NT2/D1 (cell line): ENCODE measurements at regions not wholly inside any gene's neighbourhood (a gene's known extent, or its start where the extent isn't known, plus 50 kb on each side); places are given as distances from the start of the nearest gene placed in this dataset.

Source experiments
- DNase-seq: peaks from one replicate; pipeline ENCODE4 v3.0.0-alpha.2; 2011; ENCODE audit warnings: low read depth, low spot score
- H3K27me3 ChIP-seq: 2 replicates; pipeline ENCODE4 v1.6.0; 2011; ENCODE audit warnings: mild to moderate bottlenecking; ENCODE audit not compliant: insufficient read length, insufficient read depth
- H3K36me3 ChIP-seq: 2 replicates; pipeline ENCODE4 v1.6.1; 2011; ENCODE audit warnings: mild to moderate bottlenecking, low read length, mixed read lengths; ENCODE audit not compliant: insufficient read depth, insufficient read length
- H3K4me1 ChIP-seq: 2 replicates; pipeline ENCODE4 v1.5.1; 2011; ENCODE audit not compliant: insufficient read depth, insufficient read length
- H3K4me3 ChIP-seq: 2 replicates; pipeline ENCODE4 v1.5.1; 2011; ENCODE audit warnings: low read depth; ENCODE audit not compliant: insufficient read length
- H3K9ac ChIP-seq: 2 replicates; pipeline ENCODE4 v1.6.0; 2011; ENCODE audit warnings: low read depth; ENCODE audit not compliant: insufficient read length
- H3K9me3 ChIP-seq: 2 replicates; pipeline ENCODE4 v1.5.1; 2011; ENCODE audit warnings: mild to moderate bottlenecking, low read length; ENCODE audit not compliant: insufficient read depth
- SUZ12 ChIP-seq: IDR thresholded peaks from 2 replicates; pipeline ENCODE4 v1.6.1; 2011; ENCODE audit not compliant: insufficient read length, insufficient read depth; ENCODE audit errors: extremely low read depth
- YY1 ChIP-seq: IDR thresholded peaks from 2 replicates; pipeline ENCODE4 v1.6.1; 2011; ENCODE audit not compliant: insufficient read length, insufficient read depth
- ZNF274 ChIP-seq: IDR thresholded peaks from 2 replicates; pipeline ENCODE4 v1.6.1; 2011; ENCODE audit warnings: mild to moderate bottlenecking, low read depth, low read length

DNA sequence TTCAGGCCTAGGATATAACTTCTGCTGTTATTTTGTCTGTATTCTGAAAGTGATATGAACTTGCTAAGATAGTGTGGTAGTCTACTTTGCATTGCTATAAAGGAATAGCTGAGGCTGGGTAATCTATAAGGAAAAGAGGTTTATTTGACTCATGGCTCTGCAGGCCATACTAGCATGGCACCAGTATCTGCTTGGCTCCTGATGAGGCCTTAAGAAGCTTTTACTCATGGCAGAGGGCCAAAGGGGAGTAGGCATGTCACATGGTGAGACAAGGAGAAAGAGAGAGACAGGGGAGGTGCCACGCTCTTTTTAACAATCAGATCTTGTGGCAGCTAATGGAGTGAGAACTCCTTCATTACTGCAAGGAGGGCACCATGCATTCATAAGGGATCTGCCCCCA, 247.3 kb downstream of the GPAT3 start:
- H3K36me3 ChIP-seq: no peaks in the 10 kb centered on the region
- no peaks in the 10 kb centered on the region for H3K9me3 ChIP-seq
- no peaks in the 10 kb centered on the region for H3K27me3 ChIP-seq
- H3K9ac ChIP-seq: no peak overlapping the region
- no peak overlapping the region for H3K4me3 ChIP-seq
- no peaks in the 10 kb centered on the region for H3K4me1 ChIP-seq
- TF ChIP-seq SUZ12: no peak
- no peak for TF ChIP-seq YY1
- no peak for TF ChIP-seq ZNF274
- DNase-seq: no peak

- H3K4me3 ChIP-seq: no peak overlapping the region
- no peak overlapping the region for H3K9ac ChIP-seq
- H3K27me3 ChIP-seq: no peaks in the 10 kb centered on the region
- DNase-seq: no peak
- TF ChIP-seq SUZ12 (no peak), YY1 (no peak), ZNF274 (no peak)
- H3K9me3 ChIP-seq: no peaks in the 10 kb centered on the region
- H3K36me3 ChIP-seq: no peaks in the 10 kb centered on the region
- no peaks in the 10 kb centered on the region for H3K4me1 ChIP-seq
Observed at GRCh38 chr4:83782591-83782990, 246.7 kb downstream of the GPAT3 start.

GRCh38 chr4:83781434-83781833, 245.5 kb downstream of the GPAT3 start:
- no peak for TF ChIP-seq YY1
- TF ChIP-seq SUZ12: no peak
- TF ChIP-seq ZNF274: no peak
- Histone ChIP-seq H3K27me3 (no peaks in the 10 kb centered on the region), H3K9ac (no peak overlapping the region), H3K9me3 (no peaks in the 10 kb centered on the region), H3K4me3 (no peak overlapping the region), H3K36me3 (no peaks in the 10 kb centered on the region), H3K4me1 (no peaks in the 10 kb centered on the region)
- DNase-seq: peak; percentile 8

DNA sequence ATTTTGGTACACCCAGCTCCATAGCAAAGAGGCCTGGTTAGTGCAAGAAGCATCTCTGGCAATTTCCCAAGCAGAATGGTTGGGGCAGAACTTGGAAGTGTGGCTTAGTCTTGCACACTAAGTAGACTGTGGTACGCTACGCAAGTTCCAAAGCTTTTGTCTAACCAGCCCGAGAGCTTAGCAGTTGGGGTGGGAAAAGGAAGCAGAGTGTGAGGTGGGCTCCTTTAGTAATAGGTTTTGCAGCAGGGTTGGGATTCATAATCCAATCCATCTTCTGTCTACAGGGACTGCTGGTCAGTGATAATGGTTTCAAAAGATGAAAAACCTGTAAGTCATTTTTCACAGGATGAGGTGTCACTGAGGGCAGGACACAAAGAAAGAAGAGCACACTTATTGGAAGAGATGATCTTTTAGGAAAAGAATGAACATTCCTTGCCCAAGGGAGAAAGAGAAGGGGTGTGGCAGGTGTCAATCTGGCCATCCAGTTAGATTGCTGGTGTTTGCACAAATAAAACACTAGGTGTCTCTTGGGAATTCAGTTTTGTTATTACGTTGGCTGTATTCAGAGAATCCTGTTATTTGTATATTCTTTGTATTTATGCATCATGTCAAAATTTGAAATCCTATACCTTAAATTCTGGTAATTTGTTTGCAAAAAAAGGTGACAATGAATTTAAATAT, 244.3 kb downstream of the GPAT3 start:
- Histone ChIP-seq H3K9ac (no peak overlapping the region), H3K27me3 (no peaks in the 10 kb centered on the region)
- DNase-seq: no peak

DNA sequence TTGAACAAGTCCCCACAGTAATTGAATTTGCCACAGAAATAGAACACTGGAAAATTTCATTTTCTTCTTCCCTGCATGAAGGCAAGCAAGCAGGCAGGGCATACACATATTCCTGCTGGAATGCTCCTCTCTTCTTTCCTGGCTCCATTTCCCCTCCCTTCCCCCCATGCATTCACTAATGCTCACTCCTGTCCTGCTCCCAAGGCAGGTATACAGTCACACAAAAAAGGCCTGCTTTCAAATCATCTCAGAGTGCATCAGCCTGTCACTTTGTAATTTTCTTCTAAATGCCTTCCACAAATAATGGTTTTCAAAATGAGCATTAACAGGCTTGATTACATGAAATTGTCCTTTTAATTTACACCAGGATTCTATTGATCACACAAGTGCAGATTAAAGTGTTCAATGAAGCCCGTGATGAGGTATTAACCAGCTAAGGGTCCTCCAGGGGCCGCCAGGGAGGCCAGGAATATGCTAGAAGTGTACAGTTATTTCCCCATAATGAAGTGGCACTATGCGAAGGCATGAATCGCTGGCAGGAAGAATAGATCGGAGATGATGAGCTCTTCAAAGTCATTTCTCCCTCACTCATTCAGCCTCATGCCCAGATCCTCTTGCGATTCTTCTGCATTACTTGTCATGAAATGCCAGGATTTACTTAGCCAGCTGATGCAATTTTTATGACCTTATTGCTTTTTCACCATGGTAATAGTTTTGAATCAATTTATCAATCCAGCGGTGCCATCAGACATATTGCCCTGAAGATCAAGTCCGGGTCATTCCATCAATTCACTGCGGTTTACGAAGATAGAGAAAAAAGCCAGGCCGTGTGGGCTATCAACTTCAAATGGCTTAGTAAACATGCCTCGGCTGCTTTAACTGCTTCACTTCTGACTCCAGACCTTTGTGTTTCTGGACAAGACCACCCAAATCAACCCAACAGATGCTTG, 243.5 kb downstream of the GPAT3 start:
- no peak for TF ChIP-seq ZNF274
- TF ChIP-seq SUZ12: no peak
- TF ChIP-seq YY1: no peak
- Histone ChIP-seq H3K4me1 (no peaks in the 10 kb centered on the region), H3K27me3 (no peaks in the 10 kb centered on the region), H3K4me3 (no peak overlapping the region), H3K9me3 (no peaks in the 10 kb centered on the region), H3K36me3 (no peaks in the 10 kb centered on the region), H3K9ac (no peak overlapping the region)
- no peak for DNase-seq

More for the DNA sequence above, 244.3 kb downstream of the GPAT3 start:
- Histone ChIP-seq H3K36me3 (no peaks in the 10 kb centered on the region), H3K4me1 (no peaks in the 10 kb centered on the region), H3K9me3 (no peaks in the 10 kb centered on the region), H3K4me3 (no peak overlapping the region)
- no peak for TF ChIP-seq ZNF274
- TF ChIP-seq YY1: no peak
- TF ChIP-seq SUZ12: no peak

DNA sequence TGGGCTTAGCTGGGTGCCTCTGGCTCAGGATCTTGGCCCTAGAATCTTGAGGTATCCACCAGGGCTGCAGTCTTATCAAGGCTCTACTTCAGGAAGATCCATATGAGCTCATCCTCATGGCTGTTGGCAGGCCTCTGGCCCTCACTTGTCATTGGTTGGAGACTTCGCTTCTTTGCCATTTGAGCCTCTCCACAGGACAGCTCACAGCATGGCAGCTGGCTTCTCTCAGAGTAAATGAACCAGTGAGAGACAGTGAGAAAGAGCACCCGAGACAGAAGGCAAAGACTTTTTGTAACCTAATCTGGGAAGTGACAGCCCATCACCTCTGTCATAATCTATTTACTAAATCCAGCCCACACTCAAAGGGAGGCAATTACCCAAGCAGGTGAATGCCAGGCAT, 236.8 kb downstream of the GPAT3 start:
- Histone ChIP-seq H3K36me3 (no peaks in the 10 kb centered on the region), H3K4me1 (no peaks in the 10 kb centered on the region), H3K9me3 (peaks cover 13% of the 10 kb centered on the region; the same call in 1 of the 2 replicates), H3K4me3 (no peak overlapping the region), H3K27me3 (no peaks in the 10 kb centered on the region), H3K9ac (no peak overlapping the region)
- TF ChIP-seq YY1 (no peak), SUZ12 (no peak), ZNF274 (no peak)
- no peak for DNase-seq

DNA sequence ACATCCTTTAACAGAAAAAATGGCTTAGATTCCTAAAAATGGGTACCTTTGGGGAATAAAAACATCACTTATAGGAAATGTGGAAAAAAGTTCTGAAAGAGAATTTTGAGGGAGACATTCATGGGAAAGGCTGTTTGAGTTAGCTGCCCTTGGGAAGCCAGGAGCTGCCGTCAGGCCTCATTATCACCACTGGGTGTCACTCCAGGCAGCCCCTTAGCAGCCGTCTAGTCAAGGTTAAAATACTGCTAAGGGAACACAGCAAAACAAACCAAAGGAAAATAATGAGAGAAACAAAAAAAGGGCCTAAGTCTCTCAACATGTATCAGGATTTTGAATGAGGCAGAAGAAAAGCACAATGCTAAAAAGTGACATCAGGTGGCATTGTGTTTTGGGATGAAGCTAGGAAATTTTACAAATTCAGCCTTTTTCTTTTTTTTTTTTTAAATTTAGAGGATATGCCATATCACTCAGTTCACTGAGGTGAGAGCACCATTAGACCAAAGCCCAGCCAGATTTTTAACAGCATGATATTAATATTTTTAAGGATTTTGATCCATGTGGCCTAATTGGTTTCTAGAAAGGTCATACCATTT, 235.3 kb downstream of the GPAT3 start:
- Histone ChIP-seq H3K36me3 (no peaks in the 10 kb centered on the region), H3K27me3 (no peaks in the 10 kb centered on the region), H3K4me3 (no peak overlapping the region), H3K9me3 (peaks cover 13% of the 10 kb centered on the region; the same call in 1 of the 2 replicates), H3K9ac (no peak overlapping the region), H3K4me1 (no peaks in the 10 kb centered on the region)
- peak; percentile 38 for DNase-seq
- TF ChIP-seq YY1 (no peak), SUZ12 (no peak), ZNF274 (no peak)
